ENCODE measurements at regions not wholly inside any gene's neighbourhood (a gene's known extent, or its start where the extent isn't known, plus 50 kb on each side); places are given as distances from the start of the nearest gene placed in this dataset.
A peak's percentile ranks its signal among the peaks of the same experiment; 100 is the strongest.
"Not testable (repeated sequence)": the region's sequence is repeated elsewhere in the genome, so short reads cannot be mapped to it uniquely, and the experiment has no call there.

GRCh38 chr1:184838504-184838951 is 83.9 kb upstream of the EDEM3 start:
- Histone ChIP-seq H3K27ac (peak overlapping the region; percentile 67 to 81), H3K4me1 (peaks cover 4 to 27% of the 10 kb centered on the region in 2 donors), H3K9me3 (no peaks in the 10 kb centered on the region), H3K36me3 (peaks cover 0 to 6% of the 10 kb centered on the region in 2 donors), H3K4me3 (no peak overlapping the region), H3K27me3 (no peaks in the 10 kb centered on the region)
- peak; percentile 42 to 90 for DNase-seq (ENCODE audit: low spot score in 2 of 2)
- no peak for TF ChIP-seq CTCF (IDR thresholded peaks at IDR 0.05)
- intact Hi-C loops (cut with DNase I): loop anchor here (1.0 kb wide), 1 partner anchor 43 kb away; no protein-coding TSS in a partner anchor

- DNase-seq (ENCODE audit: low spot score in 2 of 2): no peak
- intact Hi-C loops (cut with DNase I): no loop called here
- no peaks in the 10 kb centered on the region for H3K9me3 ChIP-seq
- H3K27me3 ChIP-seq: no peaks in the 10 kb centered on the region
- H3K4me1 ChIP-seq: peaks cover 4 to 27% of the 10 kb centered on the region in 2 donors
- H3K27ac ChIP-seq: peak overlapping the region; percentile 67 to 81
- TF ChIP-seq CTCF (IDR thresholded peaks at IDR 0.05): no peak
- no peak overlapping the region for H3K4me3 ChIP-seq
- H3K36me3 ChIP-seq: peaks cover 0 to 2% of the 10 kb centered on the region in 2 donors
Measured at GRCh38 chr1:184836934-184837895, 82.6 kb upstream of the EDEM3 start.

GRCh38 chr1:184836141-184836540 is 81.5 kb upstream of the EDEM3 start:
- Histone ChIP-seq H3K27ac (peak overlapping the region; percentile 67 to 81), H3K36me3 (peaks cover 7 to 9% of the 10 kb centered on the region in 2 donors), H3K9me3 (no peaks in the 10 kb centered on the region), H3K4me3 (no peak overlapping the region), H3K27me3 (no peaks in the 10 kb centered on the region), H3K4me1 (peaks cover 4 to 27% of the 10 kb centered on the region in 2 donors)
- intact Hi-C loops (cut with DNase I): no loop called here
- DNase-seq (ENCODE audit: low spot score in 2 of 2): no peak
- no peak for TF ChIP-seq CTCF (IDR thresholded peaks at IDR 0.05)

- H3K4me3 ChIP-seq; intact Hi-C loops (cut with DNase I); H3K27ac ChIP-seq; H3K9me3 ChIP-seq; DNase-seq (ENCODE audit: low spot score in 2 of 2); H3K27me3 ChIP-seq: not testable (repeated sequence)
- peaks cover 9 to 10% of the 10 kb centered on the region in 2 donors for H3K36me3 ChIP-seq
- H3K4me1 ChIP-seq: peaks cover 4 to 39% of the 10 kb centered on the region in 2 donors
Measured at GRCh38 chr1:184833994-184834393, 79.3 kb upstream of the EDEM3 start.

GRCh38 chr1:184832517-184832916 is 77.9 kb upstream of the EDEM3 start:
- Histone ChIP-seq H3K4me1 (peaks cover 6 to 39% of the 10 kb centered on the region in 2 donors), H3K9me3 (no peaks in the 10 kb centered on the region), H3K4me3 (no peak overlapping the region), H3K36me3 (peaks cover 9 to 10% of the 10 kb centered on the region in 2 donors), H3K27ac (peak overlapping the region in 1 of 2 donors; percentile 24), H3K27me3 (no peaks in the 10 kb centered on the region)
- no peak for DNase-seq (ENCODE audit: low spot score in 2 of 2)
- intact Hi-C loops (cut with DNase I): no loop called here
- TF ChIP-seq CTCF (IDR thresholded peaks at IDR 0.05): no peak

GRCh38 chr1:184829496-184829895 is 74.8 kb upstream of the EDEM3 start:
- not testable (repeated sequence) for H3K9me3 ChIP-seq; H3K27me3 ChIP-seq; H3K4me3 ChIP-seq; DNase-seq (ENCODE audit: low spot score in 2 of 2)
- intact Hi-C loops (cut with DNase I): loop anchor here (2.0 to 5.0 kb wide), 2 partner anchors 53 to 143 kb away; partner anchors contain the start of gene NIBAN1
- Histone ChIP-seq H3K27ac (peak overlapping the region; percentile 85 to 88), H3K36me3 (peaks cover 9 to 10% of the 10 kb centered on the region in 2 donors), H3K4me1 (peaks cover 6 to 55% of the 10 kb centered on the region in 2 donors)

All from ascending aorta (tissue), 2 donors.